K562 (cell line): ENCODE measurements at regions not wholly inside any gene's neighbourhood (a gene's known extent, or its start where the extent isn't known, plus 50 kb on each side); places are given as distances from the start of the nearest gene placed in this dataset.
A peak's percentile ranks its signal among the peaks of the same experiment; 100 is the strongest.

Experiments used
- ATAC-seq: fragments of 200-7000 bp; cut with Tn5 transposase; 3 replicates; pipeline ENCODE4 v1.9.1; 2020; ENCODE audit warnings: moderate library complexity
- BruUV-seq: library from RNA; stranded (reverse); fragments of 400-500 nt; replicated peaks from 2 replicates; lab custom pipeline; 2021; lab: Mats Ljungman, UMichigan
- CTCF ChIA-PET: fragments of 300-600 bp; formaldehyde crosslinking; extraction: SDS; loops from one replicate; lab custom pipeline; 2021; ENCODE audit warnings: low intra/inter-chr PET ratio; lab: Yijun Ruan, JAX
- POLR2A ChIA-PET: fragments of 300-600, 350-650 bp; sonication (Branson Sonifier 250); formaldehyde crosslinking; extraction: SDS; loops from one replicate; lab custom pipeline; 2021; ENCODE audit warnings: antibody characterized with exemption, inconsistent platforms; lab: Yijun Ruan, JAX
- DNase-seq, 4 experiments: peaks; one replicate each; pipeline versions ENCODE4 v3.0.0 to v3.0.0-alpha.2; 2011 to 2018; ENCODE audit warnings: low spot score in 3 of 4, mixed read lengths in 3 of 4; ENCODE audit errors: extremely low read depth in 1 of 4
- FAIRE-seq: peaks from 2 replicates; lab custom pipeline; 2011; peaks lifted over from hg19 to GRCh38; lab: Jason Lieb, UNC
- H2AFZ ChIP-seq: 2 replicates; pipeline ENCODE4 v1.6.0; 2011; ENCODE audit warnings: low read depth, low read length, control low read depth, inconsistent platforms
- H3K27ac ChIP-seq: fragments of 200-600 bp; 3 replicates; pipeline ENCODE4 v1.8.0; 2011; ENCODE audit warnings: low read depth, mild to moderate bottlenecking, control low read depth, inconsistent platforms, low read length, moderate library complexity, mixed read lengths; ENCODE audit errors: extremely low read depth
- H3K27me3 ChIP-seq, 2 experiments: fragments of 300-600 bp in 1 of 2; 2 replicates in 1 of 2; 3 replicates in 1 of 2; pipeline versions ENCODE4 v1.6.0 to v1.8.0; 2011; ENCODE audit warnings: inconsistent platforms in 2 of 2, low read length in 2 of 2, mild to moderate bottlenecking in 1 of 2, mixed read lengths in 1 of 2, moderate library complexity in 1 of 2; ENCODE audit not compliant: control insufficient read depth in 2 of 2, insufficient read depth in 2 of 2
- H3K36me3 ChIP-seq: fragments of 300-600 bp; 3 replicates; pipeline ENCODE4 v1.8.0; 2011; ENCODE audit warnings: mild to moderate bottlenecking, low read length, inconsistent platforms; ENCODE audit not compliant: control insufficient read depth, insufficient read depth
- H3K4me1 ChIP-seq, 2 experiments: fragments of 200-600 bp in 1 of 2; replicated peaks in 1 of 2; 2 replicates in 1 of 2; 3 replicates in 1 of 2; pipeline versions ENCODE4 v1.5.1 to v1.8.0; 2011; ENCODE audit warnings: inconsistent platforms in 2 of 2, low read length in 2 of 2, mild to moderate bottlenecking in 1 of 2, mixed read lengths in 1 of 2, moderate library complexity in 1 of 2; ENCODE audit not compliant: control insufficient read depth in 2 of 2, insufficient read depth in 2 of 2
- H3K4me2 ChIP-seq: 2 replicates; pipeline ENCODE4 v1.6.1; 2011; ENCODE audit warnings: low read length, control low read depth, inconsistent platforms, mixed read lengths; ENCODE audit not compliant: insufficient read depth
- H3K4me3 ChIP-seq: fragments of 200-600 bp; sonication (generic), shearing (Covaris generic); 2 replicates; pipeline ENCODE4 v1.5.1; 2016; ENCODE audit warnings: control low read depth, inconsistent platforms
- H3K79me2 ChIP-seq: fragments of 200-600 bp; 3 replicates; pipeline ENCODE4 v1.8.0; 2011; ENCODE audit warnings: low read length, inconsistent platforms; ENCODE audit not compliant: control insufficient read depth, insufficient read depth
- H3K9ac ChIP-seq, 2 experiments: 2 replicates each; pipeline versions ENCODE4 v1.6.0 to v1.6.1; 2011; ENCODE audit warnings: low read depth in 2 of 2, low read length in 2 of 2, control low read depth in 1 of 2, inconsistent platforms in 1 of 2, mild to moderate bottlenecking in 1 of 2, mixed read lengths in 1 of 2; ENCODE audit not compliant: insufficient read depth in 1 of 2
- H3K9me1 ChIP-seq: one replicate; pipeline ENCODE4 v1.6.0; 2011; ENCODE audit warnings: inconsistent platforms, mild to moderate bottlenecking, low read length, moderate library complexity; ENCODE audit not compliant: control insufficient read depth, insufficient read depth
- H3K9me3 ChIP-seq: replicated peaks from 2 replicates; pipeline ENCODE4 v1.5.1; 2011; ENCODE audit warnings: low read depth, low read length, inconsistent platforms; ENCODE audit not compliant: control insufficient read depth, insufficient read depth
- H4K20me1 ChIP-seq: replicated peaks from 2 replicates; pipeline ENCODE4 v1.6.1; 2011; ENCODE audit warnings: low read length, inconsistent platforms, mixed read lengths; ENCODE audit not compliant: control insufficient read depth, insufficient read depth
- CBX3 ChIP-seq, 2 experiments: IDR thresholded peaks; 1 replicate in 1 of 2; 2 replicates in 1 of 2; pipeline ENCODE4 v1.6.1; 2012; ENCODE audit warnings: inconsistent platforms in 2 of 2, low read length in 2 of 2, borderline replicate concordance in 1 of 2, control low read depth in 1 of 2
- CEBPB ChIP-seq: fragments of 450-650 bp; IDR thresholded peaks from 2 replicates; pipeline ENCODE4 v1.6.1; 2016; ENCODE audit warnings: missing genetic modification characterization, missing compliant biosample characterization
- CEBPG ChIP-seq, 3 experiments: fragments of 200-800 bp in 1 of 3; sonication (Bioruptor generic) in 1 of 3; sonication (generic) in 1 of 3; formaldehyde crosslinking in 1 of 3; IDR thresholded peaks in 2 of 3; conservative IDR thresholded peaks in 1 of 3; 2 replicates each; pipeline versions ENCODE4 v1.6.1 to v1.8.0; 2016 to 2022; ENCODE audit warnings: missing compliant biosample characterization in 2 of 3, missing genetic modification characterization in 2 of 3, mild to moderate bottlenecking in 1 of 3, missing genetic modification reagents in 1 of 3
- ELF4 ChIP-seq: fragments of 450-650 bp; formaldehyde crosslinking; IDR thresholded peaks from 2 replicates; pipeline ENCODE4 v1.4.0; 2022; ENCODE audit warnings: missing genetic modification characterization
- GATAD2A ChIP-seq: fragments of 450-650 bp; IDR thresholded peaks from 2 replicates; pipeline ENCODE4 v1.6.1; 2017
- WGBS: fragments of 100-300 bp; shearing (Covaris generic); methylation state at CpG from one replicate; pipeline ENCODE4 v1.1.6; 2016; ENCODE audit warnings: low coverage, mixed read lengths; ENCODE audit not compliant: insufficient coverage; ENCODE audit errors: missing lambda C conversion rate; 5-methylcytosine and 5-hydroxymethylcytosine counted together
- in situ Hi-C: fragments of 300-500 bp; cut with MboI; formaldehyde crosslinking; loops from 4 replicates; pipeline ENCODE4 v1.15.0; 2018; ENCODE audit warnings: inconsistent platforms, mixed read lengths
- intact Hi-C: fragments of 100-400 bp; cut with micrococcal nuclease; formaldehyde crosslinking; loops from 2 replicates; pipeline ENCODE4 v1.14.2; 2022

DNA sequence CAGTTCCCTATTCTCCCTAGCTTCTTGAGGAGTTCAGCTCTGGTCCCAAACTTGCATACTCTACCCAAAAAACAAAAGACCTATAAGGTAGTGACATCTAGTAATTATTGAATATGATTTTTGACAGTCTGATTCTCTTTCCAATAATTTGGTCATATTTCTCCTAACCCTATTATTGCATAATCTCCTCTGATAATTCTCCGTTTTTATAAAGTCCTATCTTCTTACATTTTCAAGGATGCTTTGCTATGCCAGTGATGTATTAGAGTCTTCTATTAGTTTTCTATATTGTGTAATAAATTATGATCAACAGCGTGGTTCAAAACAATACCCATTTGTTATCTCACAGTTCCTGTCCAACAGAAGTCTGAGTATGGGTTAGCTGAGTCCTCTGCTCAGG is 426.3 kb downstream of the BCL11A start:
- no peaks in the 10 kb centered on the region for H3K4me1 ChIP-seq
- BruUV-seq: no TSS peak
- WGBS: 2% methylated on average over 2 of the region's 2 CpGs
- no peak overlapping the region for H3K27ac ChIP-seq
- no peaks in the 10 kb centered on the region for H4K20me1 ChIP-seq
- ATAC-seq (no peak), DNase-seq (no peak), FAIRE-seq (no peak)
- TF ChIP-seq CEBPG (CRISPR knock-in tag; IDR thresholded peaks at IDR 0.05) (no peak), CEBPG (tag; conservative IDR thresholded peaks at IDR 0.05 in 1 of 2, IDR thresholded peaks at IDR 0.05 in 1 of 2) (peak; percentile 25 to 67; a peak in 2 of 4 replicates), ELF4 (CRISPR knock-in tag) (no peak), CBX3 (IDR thresholded peaks at IDR 0.05; ENCODE audit: borderline replicate concordance in 1 of 2, low read length in 2 of 2) (no peak), CEBPB (tag) (peak; percentile 47), GATAD2A (no peak)
- no peaks in the 10 kb centered on the region for H3K79me2 ChIP-seq
- intact Hi-C loops (no loop called here), in situ Hi-C loops (no loop called here)
- H3K4me3 ChIP-seq: no peak overlapping the region
- no peaks in the 10 kb centered on the region for H3K9me1 ChIP-seq
- no peak overlapping the region for H3K9ac ChIP-seq
- no peaks in the 10 kb centered on the region for H3K27me3 ChIP-seq
- no peak overlapping the region for H3K4me2 ChIP-seq
- H2AFZ ChIP-seq: no peak overlapping the region
- no peaks in the 10 kb centered on the region for H3K36me3 ChIP-seq
- CTCF ChIA-PET: no interaction called here
- H3K9me3 ChIP-seq: no peaks in the 10 kb centered on the region
- POLR2A ChIA-PET: no interaction called here
